Loucy (cell line): ENCODE measurements at regions not wholly inside any gene's neighbourhood (a gene's known extent, or its start where the extent isn't known, plus 50 kb on each side); places are given as distances from the start of the nearest gene placed in this dataset.

Experiments used
- H2AFZ ChIP-seq: fragments of 200-600 bp; sonication (generic); 2 replicates; pipeline ENCODE4 v1.6.0; 2016; ENCODE audit warnings: antibody characterized with exemption, mild to moderate bottlenecking, low read length, moderate library complexity
- H3F3A ChIP-seq: fragments of 200-600 bp; 2 replicates; pipeline ENCODE4 v1.6.0; 2016; ENCODE audit warnings: antibody characterized with exemption, low read depth, mild to moderate bottlenecking
- H3K27me3 ChIP-seq: fragments of 200-600 bp; sonication (generic); 2 replicates; pipeline ENCODE4 v1.6.1; 2014; ENCODE audit warnings: low read length, mild to moderate bottlenecking; ENCODE audit not compliant: insufficient read depth, poor library complexity, severe bottlenecking
- H3K36me3 ChIP-seq: fragments of 200-600 bp; sonication (generic); 2 replicates; pipeline ENCODE4 v1.6.1; 2016; ENCODE audit warnings: low read length; ENCODE audit not compliant: insufficient read depth
- H3K4me1 ChIP-seq: fragments of 200-600 bp; sonication (generic); 2 replicates; pipeline ENCODE4 v1.5.1; 2014; ENCODE audit warnings: low read length, mild to moderate bottlenecking; ENCODE audit not compliant: insufficient read depth, poor library complexity, severe bottlenecking
- H3K4me2 ChIP-seq: fragments of 200-600 bp; sonication (generic); 2 replicates; pipeline ENCODE4 v1.6.0; 2014; ENCODE audit warnings: antibody characterized with exemption, low read length, low read depth, mild to moderate bottlenecking; ENCODE audit not compliant: poor library complexity, severe bottlenecking
- H3K4me3 ChIP-seq: fragments of 200-600 bp; sonication (generic); 2 replicates; pipeline ENCODE4 v1.5.1; 2014; ENCODE audit warnings: low read length, mild to moderate bottlenecking, mixed read lengths; ENCODE audit not compliant: poor library complexity, severe bottlenecking
- H3K79me2 ChIP-seq: fragments of 200-600 bp; sonication (generic); 2 replicates; pipeline ENCODE4 v1.6.1; 2014; ENCODE audit warnings: low read length; ENCODE audit not compliant: insufficient read depth
- H3K9ac ChIP-seq: fragments of 200-600 bp; sonication (generic); 2 replicates; pipeline ENCODE4 v1.6.0; 2014; ENCODE audit warnings: mild to moderate bottlenecking, low read depth, low read length, moderate library complexity; ENCODE audit not compliant: poor library complexity, severe bottlenecking
- H3K9me2 ChIP-seq: fragments of 200-600 bp; sonication (generic); replicated peaks from 2 replicates; pipeline ENCODE4 v1.6.1; 2016; ENCODE audit warnings: low read depth, low read length, mixed read lengths
- H3K9me3 ChIP-seq: fragments of 200-600 bp; sonication (generic); 2 replicates; pipeline ENCODE4 v1.6.1; 2014; ENCODE audit warnings: mild to moderate bottlenecking, antibody characterized with exemption, low read length, low read depth; ENCODE audit not compliant: insufficient read depth
- H4K20me1 ChIP-seq: fragments of 200-600 bp; sonication (generic); 2 replicates; pipeline ENCODE4 v1.6.0; 2014; ENCODE audit warnings: antibody characterized with exemption, low read length, mild to moderate bottlenecking; ENCODE audit not compliant: insufficient read depth, poor library complexity, severe bottlenecking
- EZH2phosphoT487 ChIP-seq: fragments of 200-600 bp; IDR thresholded peaks from 2 replicates; pipeline ENCODE4 v1.6.1; 2018; ENCODE audit warnings: antibody characterized with exemption, mild to moderate bottlenecking, moderate library complexity, borderline replicate concordance
- TF ChIP-seq, protein P1 (sequence below): fragments of 200-600 bp; sonication (generic); conservative IDR thresholded peaks from 2 replicates; pipeline ENCODE4 v1.5.1; 2014; ENCODE audit warnings: mild to moderate bottlenecking, antibody characterized with exemption, low read length

- no peaks in the 10 kb centered on the region for H3K9me3 ChIP-seq
- no peak overlapping the region for H3K4me2 ChIP-seq
- no peaks in the 10 kb centered on the region for H3K9me2 ChIP-seq
- H3K4me1 ChIP-seq: no peaks in the 10 kb centered on the region
- no peaks in the 10 kb centered on the region for H3F3A ChIP-seq
- H2AFZ ChIP-seq: no peak overlapping the region
- no peaks in the 10 kb centered on the region for H3K27me3 ChIP-seq
- no peaks in the 10 kb centered on the region for H3K79me2 ChIP-seq
- H4K20me1 ChIP-seq: no peaks in the 10 kb centered on the region
- H3K9ac ChIP-seq: no peak overlapping the region
- TF ChIP-seq, protein P1, sequence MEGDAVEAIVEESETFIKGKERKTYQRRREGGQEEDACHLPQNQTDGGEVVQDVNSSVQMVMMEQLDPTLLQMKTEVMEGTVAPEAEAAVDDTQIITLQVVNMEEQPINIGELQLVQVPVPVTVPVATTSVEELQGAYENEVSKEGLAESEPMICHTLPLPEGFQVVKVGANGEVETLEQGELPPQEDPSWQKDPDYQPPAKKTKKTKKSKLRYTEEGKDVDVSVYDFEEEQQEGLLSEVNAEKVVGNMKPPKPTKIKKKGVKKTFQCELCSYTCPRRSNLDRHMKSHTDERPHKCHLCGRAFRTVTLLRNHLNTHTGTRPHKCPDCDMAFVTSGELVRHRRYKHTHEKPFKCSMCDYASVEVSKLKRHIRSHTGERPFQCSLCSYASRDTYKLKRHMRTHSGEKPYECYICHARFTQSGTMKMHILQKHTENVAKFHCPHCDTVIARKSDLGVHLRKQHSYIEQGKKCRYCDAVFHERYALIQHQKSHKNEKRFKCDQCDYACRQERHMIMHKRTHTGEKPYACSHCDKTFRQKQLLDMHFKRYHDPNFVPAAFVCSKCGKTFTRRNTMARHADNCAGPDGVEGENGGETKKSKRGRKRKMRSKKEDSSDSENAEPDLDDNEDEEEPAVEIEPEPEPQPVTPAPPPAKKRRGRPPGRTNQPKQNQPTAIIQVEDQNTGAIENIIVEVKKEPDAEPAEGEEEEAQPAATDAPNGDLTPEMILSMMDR: no peak
- no peak for TF ChIP-seq EZH2phosphoT487
- no peaks in the 10 kb centered on the region for H3K36me3 ChIP-seq
- no peak overlapping the region for H3K4me3 ChIP-seq
These were observed 51.4 kb upstream of the NPVF start for GRCh38 chr7:25279705-25280104.

DNA sequence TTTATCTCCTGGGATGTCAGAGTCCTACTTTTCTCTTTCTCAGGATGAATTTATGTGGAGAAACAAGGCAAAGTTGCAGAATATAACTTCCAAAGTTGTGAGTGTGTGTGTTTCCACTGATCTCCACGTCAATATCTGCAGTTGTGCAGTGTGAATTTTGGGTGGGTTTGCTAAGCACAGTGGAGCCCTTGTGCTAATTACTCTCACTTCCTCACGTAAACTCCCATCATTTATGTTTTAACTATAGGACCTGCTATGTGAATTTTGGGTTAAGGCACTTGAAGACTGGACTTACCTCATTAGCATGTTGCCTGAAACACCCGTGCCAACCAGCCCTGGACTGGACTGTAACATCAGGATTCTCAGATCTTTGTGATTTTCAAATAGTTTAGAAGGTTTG is 51.9 kb upstream of the NPVF start:
- no peak for TF ChIP-seq EZH2phosphoT487
- TF ChIP-seq, protein P1: no peak
- no peaks in the 10 kb centered on the region for H3K36me3 ChIP-seq
- no peaks in the 10 kb centered on the region for H4K20me1 ChIP-seq
- H3K9me3 ChIP-seq: no peaks in the 10 kb centered on the region
- H3K79me2 ChIP-seq: no peaks in the 10 kb centered on the region
- no peaks in the 10 kb centered on the region for H3K27me3 ChIP-seq
- H3K4me1 ChIP-seq: no peaks in the 10 kb centered on the region
- no peak overlapping the region for H3K4me3 ChIP-seq
- H2AFZ ChIP-seq: no peak overlapping the region
- no peaks in the 10 kb centered on the region for H3K9me2 ChIP-seq
- no peak overlapping the region for H3K4me2 ChIP-seq
- H3K9ac ChIP-seq: no peak overlapping the region
- no peaks in the 10 kb centered on the region for H3F3A ChIP-seq

DNA sequence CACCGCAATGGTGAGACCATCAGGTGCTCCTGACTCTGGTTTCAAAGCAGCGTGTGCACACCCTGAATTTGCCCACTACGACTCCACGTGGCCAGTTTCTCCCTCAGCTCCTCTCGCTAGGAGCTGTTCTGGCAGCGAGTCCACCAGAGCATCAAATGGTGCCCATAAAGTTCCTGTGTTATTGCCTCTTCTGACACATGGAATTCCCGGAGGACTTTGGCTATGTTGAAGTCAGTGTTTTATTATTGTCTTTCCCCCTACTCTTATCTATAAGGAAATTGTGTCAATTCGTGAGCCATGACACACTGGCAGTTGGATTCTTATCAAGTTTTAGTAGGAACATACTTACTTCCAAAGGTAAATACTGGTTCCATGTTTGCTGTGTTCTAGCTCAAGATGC is 53.9 kb upstream of the NPVF start:
- no peaks in the 10 kb centered on the region for H3K9me3 ChIP-seq
- H4K20me1 ChIP-seq: no peaks in the 10 kb centered on the region
- H3K4me2 ChIP-seq: no peak overlapping the region
- H3F3A ChIP-seq: no peaks in the 10 kb centered on the region
- no peaks in the 10 kb centered on the region for H3K27me3 ChIP-seq
- no peaks in the 10 kb centered on the region for H3K79me2 ChIP-seq
- H3K4me1 ChIP-seq: no peaks in the 10 kb centered on the region
- no peak overlapping the region for H3K9ac ChIP-seq
- TF ChIP-seq EZH2phosphoT487: no peak
- no peaks in the 10 kb centered on the region for H3K36me3 ChIP-seq
- no peak overlapping the region for H2AFZ ChIP-seq
- no peak overlapping the region for H3K4me3 ChIP-seq
- H3K9me2 ChIP-seq: no peaks in the 10 kb centered on the region

DNA sequence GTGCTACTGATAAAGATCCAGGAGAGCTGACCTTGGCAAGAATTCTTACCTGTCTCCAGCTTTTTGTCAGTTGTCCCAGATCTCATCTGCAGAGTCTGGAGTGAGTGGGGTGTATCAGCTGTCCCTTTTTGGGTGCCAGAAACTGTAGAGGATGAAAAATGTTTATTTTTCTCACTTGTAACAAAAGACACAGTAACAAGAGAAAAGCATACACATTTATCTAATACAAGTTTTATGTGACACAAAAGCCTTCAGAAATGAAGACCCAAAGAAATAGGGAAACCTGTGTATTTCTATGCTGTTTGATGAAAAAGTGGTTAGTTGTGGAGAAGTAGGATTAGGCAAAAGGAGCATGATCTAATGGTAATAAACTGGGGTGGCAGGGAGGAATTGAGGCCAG is 58.5 kb upstream of the NPVF start:
- no peaks in the 10 kb centered on the region for H3K79me2 ChIP-seq
- no peak overlapping the region for H3K9ac ChIP-seq
- no peaks in the 10 kb centered on the region for H3F3A ChIP-seq
- H3K4me2 ChIP-seq: no peak overlapping the region
- H2AFZ ChIP-seq: no peak overlapping the region
- H3K4me1 ChIP-seq: no peaks in the 10 kb centered on the region
- H3K36me3 ChIP-seq: no peaks in the 10 kb centered on the region
- H4K20me1 ChIP-seq: no peaks in the 10 kb centered on the region
- H3K9me2 ChIP-seq: no peaks in the 10 kb centered on the region
- H3K4me3 ChIP-seq: no peak overlapping the region
- no peak for TF ChIP-seq EZH2phosphoT487
- TF ChIP-seq, protein P1: no peak
- H3K27me3 ChIP-seq: no peaks in the 10 kb centered on the region
- H3K9me3 ChIP-seq: no peaks in the 10 kb centered on the region
